GM21390 (cell line): ENCODE measurements at regions not wholly inside any gene's neighbourhood (a gene's known extent, or its start where the extent isn't known, plus 50 kb on each side); places are given as distances from the start of the nearest gene placed in this dataset.
"Not testable (repeated sequence)": the region's sequence is repeated elsewhere in the genome, so short reads cannot be mapped to it uniquely, and the experiment has no call there.

Experiments
- ATAC-seq: cut with Tn5 transposase; IDR thresholded peaks from one replicate; pipeline ENCODE4 v1.9.1; 2021; ENCODE audit not compliant: unreplicated experiment

- ATAC-seq: peak; percentile 88
Observed at GRCh38 chr7:81839708-81840369, 70.0 kb upstream of the HGF start.

- ATAC-seq: no peak
Observed at GRCh38 chr7:81833401-81833800, 63.6 kb upstream of the HGF start.

DNA sequence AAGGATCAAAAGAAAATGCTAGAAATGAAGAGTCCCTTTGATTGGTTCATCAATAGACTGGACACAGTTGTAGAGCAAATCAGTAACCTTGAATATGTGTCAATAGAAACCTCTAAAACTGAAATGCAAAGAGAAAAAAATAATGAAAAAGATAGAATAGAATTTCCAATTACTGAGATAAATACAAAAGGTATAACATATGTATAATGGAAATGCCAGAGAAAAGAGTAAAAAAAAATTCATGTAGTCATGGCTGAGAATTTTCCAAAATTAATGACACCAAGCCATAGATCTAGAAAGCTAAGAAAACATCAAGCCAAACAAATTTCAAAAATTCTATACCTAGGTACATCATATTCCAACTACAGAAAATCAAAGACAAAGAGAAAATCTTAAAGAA lies 62.0 kb upstream of the HGF start:
- ATAC-seq: no peak

GRCh38 chr7:81829511-81829910 lies 59.7 kb upstream of the HGF start:
- ATAC-seq: not testable (repeated sequence)

DNA sequence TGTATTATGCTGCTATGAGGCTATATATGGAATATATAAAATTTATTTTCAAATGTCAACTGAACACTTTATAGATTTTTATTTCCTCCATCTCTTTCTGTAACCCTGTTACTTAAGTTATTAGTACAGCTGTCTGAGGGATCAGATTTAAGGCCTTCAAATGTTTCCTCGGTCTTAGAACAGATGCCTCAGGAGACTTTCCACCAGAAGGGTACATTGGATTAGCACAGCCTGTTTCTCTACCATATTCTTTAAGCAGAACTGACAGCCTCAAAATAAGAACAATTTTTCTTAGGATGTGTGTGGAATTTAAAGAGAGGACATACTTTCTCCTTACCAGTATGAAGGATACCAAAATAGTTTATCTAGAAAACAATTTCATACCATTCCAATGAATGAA lies 53.0 kb upstream of the HGF start:
- ATAC-seq: no peak

- ATAC-seq: no peak
Observed at GRCh38 chr7:81819861-81820260, 50.0 kb upstream of the HGF start.
